ENCODE measurements at regions not wholly inside any gene's neighbourhood (a gene's known extent, or its start where the extent isn't known, plus 50 kb on each side); places are given as distances from the start of the nearest gene placed in this dataset.

DNA sequence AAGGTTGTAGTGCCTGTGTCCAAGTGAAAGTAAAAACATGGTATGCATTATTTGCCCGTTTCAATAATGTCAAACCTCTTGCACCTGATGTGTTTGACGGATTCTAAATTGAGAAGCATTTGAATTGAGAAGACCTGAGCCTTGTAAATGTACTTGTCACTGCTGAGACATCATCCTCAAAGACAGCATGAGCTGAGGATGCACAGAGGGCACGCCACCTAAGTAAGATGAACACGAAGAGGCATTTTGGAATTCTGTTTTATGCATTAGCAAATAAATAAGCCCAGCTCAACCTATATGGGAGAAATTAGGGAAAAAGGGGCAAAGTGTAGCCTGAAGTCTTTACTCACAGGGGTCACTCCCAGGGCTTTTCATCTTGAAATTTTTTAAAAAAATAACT is 73.8 kb upstream of the SORCS1 start:
- TF ChIP-seq CTCF (IDR thresholded peaks at IDR 0.05) (no peak), POLR2A (IDR thresholded peaks at IDR 0.05) (no peak)

Data from upper lobe of left lung (tissue), 4 donors.